Non-pigmented ciliary epithelial cell (primary cell): ENCODE measurements at regions not wholly inside any gene's neighbourhood (a gene's known extent, or its start where the extent isn't known, plus 50 kb on each side); places are given as distances from the start of the nearest gene placed in this dataset.
A peak's percentile ranks its signal among the peaks of the same experiment; 100 is the strongest.

Experiments
- DNase-seq: peaks from one replicate; pipeline ENCODE4 v3.0.0-alpha.2; 2010; ENCODE audit warnings: low read depth

- DNase-seq: no peak
These were observed 370.5 kb upstream of the RSPO3 start for GRCh38 chr6:126747728-126748540.

- no peak for DNase-seq
These were observed 364.9 kb upstream of the RSPO3 start for GRCh38 chr6:126753606-126754005.

GRCh38 chr6:126761854-126762253 lies 356.6 kb upstream of the RSPO3 start:
- no peak for DNase-seq

- DNase-seq: no peak
These were observed 354.4 kb upstream of the RSPO3 start for GRCh38 chr6:126764104-126764503.

GRCh38 chr6:126764671-126765070 lies 353.8 kb upstream of the RSPO3 start:
- DNase-seq: no peak

GRCh38 chr6:126766820-126767219 lies 351.7 kb upstream of the RSPO3 start:
- no peak for DNase-seq

GRCh38 chr6:126767711-126768110 lies 350.8 kb upstream of the RSPO3 start:
- no peak for DNase-seq

- DNase-seq: no peak
These were observed 348.3 kb upstream of the RSPO3 start for GRCh38 chr6:126770176-126770575.

GRCh38 chr6:126773112-126773805 lies 345.2 kb upstream of the RSPO3 start:
- DNase-seq: peak; percentile 36

- no peak for DNase-seq
These were observed 339.1 kb upstream of the RSPO3 start for GRCh38 chr6:126779331-126779730.

GRCh38 chr6:126781582-126781981 lies 336.9 kb upstream of the RSPO3 start:
- no peak for DNase-seq

- no peak for DNase-seq
These were observed 334.2 kb upstream of the RSPO3 start for GRCh38 chr6:126784161-126784790.

GRCh38 chr6:126786262-126786661 lies 332.2 kb upstream of the RSPO3 start:
- no peak for DNase-seq

GRCh38 chr6:126787635-126788034 lies 330.8 kb upstream of the RSPO3 start:
- DNase-seq: no peak

- no peak for DNase-seq
These were observed 329.6 kb upstream of the RSPO3 start for GRCh38 chr6:126788861-126789365.

GRCh38 chr6:126792340-126793085 lies 326.0 kb upstream of the RSPO3 start:
- no peak for DNase-seq

GRCh38 chr6:126795161-126795560 lies 323.3 kb upstream of the RSPO3 start:
- DNase-seq: no peak

GRCh38 chr6:126797981-126798380 lies 320.5 kb upstream of the RSPO3 start:
- no peak for DNase-seq

- DNase-seq: no peak
These were observed 314.7 kb upstream of the RSPO3 start for GRCh38 chr6:126803769-126804168.

- DNase-seq: no peak
These were observed 314.0 kb upstream of the RSPO3 start for GRCh38 chr6:126804332-126805064.

- no peak for DNase-seq
These were observed 312.6 kb upstream of the RSPO3 start for GRCh38 chr6:126805861-126806260.
